CD4-positive, CD25-positive, alpha-beta regulatory T cell (primary cell): ENCODE measurements at regions not wholly inside any gene's neighbourhood (a gene's known extent, or its start where the extent isn't known, plus 50 kb on each side); places are given as distances from the start of the nearest gene placed in this dataset.

ENCODE experiments used
- ATAC-seq, 2 donors: fragments of 150-1000 bp; cut with Tn5 transposase; one replicate each; pipeline ENCODE4 v1.10.0; 2021; ENCODE audit warnings: low read depth in 2 of 2, moderate number of reproducible peaks in 2 of 2, moderate library complexity in 1 of 2
- DNase-seq, 3 donors: peaks; one replicate each; pipeline versions ENCODE4 v3.0.0 to v3.0.0-alpha.2; 2012 to 2022; ENCODE audit warnings: mixed read lengths in 1 of 3
- H3K27ac ChIP-seq: one replicate; pipeline ENCODE4 v1.7.0; 2013; ENCODE audit warnings: mild to moderate bottlenecking, low read length; ENCODE audit not compliant: insufficient read depth, poor library complexity, severe bottlenecking
- H3K27me3 ChIP-seq: one replicate; pipeline ENCODE4 v1.7.0; 2013; ENCODE audit warnings: low read length; ENCODE audit not compliant: control insufficient read depth, insufficient read depth
- H3K36me3 ChIP-seq: one replicate; pipeline ENCODE4 v1.7.0; 2013; ENCODE audit warnings: mild to moderate bottlenecking, low read length, moderate library complexity; ENCODE audit not compliant: control insufficient read depth, insufficient read depth
- H3K4me1 ChIP-seq: 2 replicates; pipeline ENCODE4 v1.7.0; 2013; ENCODE audit warnings: mild to moderate bottlenecking, low read length; ENCODE audit not compliant: insufficient read depth, control insufficient read depth, poor library complexity, severe bottlenecking
- H3K4me3 ChIP-seq: one replicate; pipeline ENCODE4 v1.7.0; 2013; ENCODE audit warnings: low read depth, mild to moderate bottlenecking, low read length, moderate library complexity
- H3K9me3 ChIP-seq, 2 experiments: 1 replicate in 1 of 2; 2 replicates in 1 of 2; pipeline ENCODE4 v1.7.0; 2013; ENCODE audit warnings: low read length in 2 of 2, mild to moderate bottlenecking in 1 of 2, moderate library complexity in 1 of 2; ENCODE audit not compliant: control insufficient read depth in 2 of 2
- H3K27ac Mint-ChIP-seq, 3 donors: one replicate each; pipeline ENCODE4 v1.8.0; 2020 to 2022; ENCODE audit warnings: mild to moderate bottlenecking in 3 of 3, mixed read lengths in 3 of 3, moderate library complexity in 2 of 3
- H3K27me3 Mint-ChIP-seq: one replicate; pipeline ENCODE4 v1.8.0; 2022; ENCODE audit warnings: mild to moderate bottlenecking, mixed read lengths
- H3K36me3 Mint-ChIP-seq: one replicate; pipeline ENCODE4 v1.8.0; 2020; ENCODE audit warnings: mixed read lengths
- H3K4me1 Mint-ChIP-seq, 4 donors: one replicate each; pipeline ENCODE4 v1.8.0; 2020 to 2022; ENCODE audit warnings: mixed read lengths in 4 of 4, mild to moderate bottlenecking in 1 of 4
- H3K4me3 Mint-ChIP-seq, 4 donors: one replicate each; pipeline ENCODE4 v1.8.0; 2020 to 2022; ENCODE audit warnings: mild to moderate bottlenecking in 4 of 4, mixed read lengths in 4 of 4, moderate library complexity in 3 of 4
- H3K9me3 Mint-ChIP-seq, 7 donors: one replicate each; pipeline ENCODE4 v1.8.0; 2020 to 2022; ENCODE audit warnings: mixed read lengths in 7 of 7, mild to moderate bottlenecking in 3 of 7, moderate library complexity in 2 of 7

DNA sequence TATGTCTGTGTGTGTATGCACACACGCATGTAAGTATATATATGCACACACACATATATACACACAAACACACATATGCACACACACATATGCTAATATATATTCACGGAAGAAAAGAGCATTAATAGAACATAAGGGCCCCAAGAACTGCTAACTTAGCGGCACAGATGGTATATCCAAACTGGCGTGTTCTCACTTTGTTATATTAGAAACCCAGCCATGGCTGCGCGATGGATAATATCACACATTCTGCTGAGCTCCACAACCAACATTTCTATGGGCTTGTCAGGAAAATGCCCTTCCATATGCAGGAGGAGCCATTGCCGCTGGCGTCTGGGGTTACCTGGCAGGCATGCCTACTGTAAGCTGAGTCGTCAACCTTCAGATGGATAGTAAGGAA, 122.1 kb downstream of the TTLL2 start:
- no peak overlapping the region for H3K27ac Mint-ChIP-seq
- no peak overlapping the region for H3K4me3 ChIP-seq
- H3K9me3 ChIP-seq = no peaks in the 10 kb centered on the region
- no peak overlapping the region for H3K27ac ChIP-seq
- no peaks in the 10 kb centered on the region for H3K27me3 ChIP-seq
- DNase-seq (no peak), ATAC-seq (no peak)
- H3K36me3 Mint-ChIP-seq = no peaks in the 10 kb centered on the region
- H3K4me3 Mint-ChIP-seq = no peak overlapping the region
- H3K27me3 Mint-ChIP-seq = no peaks in the 10 kb centered on the region
- H3K9me3 Mint-ChIP-seq = no peaks in the 10 kb centered on the region
- no peaks in the 10 kb centered on the region for H3K36me3 ChIP-seq
- H3K4me1 Mint-ChIP-seq = no peaks in the 10 kb centered on the region
- H3K4me1 ChIP-seq = no peaks in the 10 kb centered on the region

DNA sequence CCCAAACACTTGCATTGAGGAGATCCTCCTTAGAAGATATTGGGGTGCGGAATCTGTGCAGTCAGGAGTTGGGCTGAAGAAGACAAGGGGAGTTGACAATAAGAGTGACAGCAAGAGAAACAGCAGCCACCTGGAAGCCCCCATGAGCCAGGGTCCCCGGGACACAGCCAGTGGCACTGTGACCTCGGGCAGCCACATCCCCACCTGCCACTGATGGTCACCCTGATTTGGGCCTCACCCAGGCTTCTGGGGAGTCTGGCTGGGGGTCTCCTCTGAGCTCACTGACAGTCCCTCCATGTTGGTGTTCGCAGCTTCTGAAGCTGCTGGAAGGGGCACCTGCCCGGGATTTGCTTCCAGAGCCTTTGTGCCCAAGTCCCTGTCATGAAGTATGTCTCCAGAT, 123.5 kb downstream of the TTLL2 start:
- Histone ChIP-seq H3K4me3 (no peak overlapping the region), H3K27ac (no peak overlapping the region), H3K27me3 (no peaks in the 10 kb centered on the region), H3K9me3 (no peaks in the 10 kb centered on the region), H3K4me1 (no peaks in the 10 kb centered on the region), H3K36me3 (no peaks in the 10 kb centered on the region)
- H3K4me1 Mint-ChIP-seq = no peaks in the 10 kb centered on the region
- H3K4me3 Mint-ChIP-seq = no peak overlapping the region
- H3K27me3 Mint-ChIP-seq = no peaks in the 10 kb centered on the region
- no peak overlapping the region for H3K27ac Mint-ChIP-seq
- no peaks in the 10 kb centered on the region for H3K9me3 Mint-ChIP-seq
- ATAC-seq = no peak
- DNase-seq = no peak
- H3K36me3 Mint-ChIP-seq = no peaks in the 10 kb centered on the region

- Histone ChIP-seq H3K27ac (no peak overlapping the region), H3K4me1 (no peaks in the 10 kb centered on the region), H3K27me3 (no peaks in the 10 kb centered on the region), H3K4me3 (no peak overlapping the region), H3K36me3 (no peaks in the 10 kb centered on the region), H3K9me3 (no peaks in the 10 kb centered on the region)
- Mint-ChIP-seq H3K4me3 (no peak overlapping the region), H3K27me3 (no peaks in the 10 kb centered on the region), H3K4me1 (no peaks in the 10 kb centered on the region), H3K9me3 (no peaks in the 10 kb centered on the region), H3K27ac (no peak overlapping the region), H3K36me3 (no peaks in the 10 kb centered on the region)
- no peak for ATAC-seq
- no peak for DNase-seq
Measured at GRCh38 chr6:167449094-167449861, 124.4 kb downstream of the TTLL2 start.

- Mint-ChIP-seq H3K9me3 (no peaks in the 10 kb centered on the region), H3K4me1 (no peaks in the 10 kb centered on the region), H3K36me3 (no peaks in the 10 kb centered on the region), H3K4me3 (no peak overlapping the region), H3K27me3 (no peaks in the 10 kb centered on the region), H3K27ac (no peak overlapping the region)
- DNase-seq = no peak
- no peak for ATAC-seq
- no peaks in the 10 kb centered on the region for H3K9me3 ChIP-seq
- no peak overlapping the region for H3K4me3 ChIP-seq
- H3K27ac ChIP-seq = no peak overlapping the region
- no peaks in the 10 kb centered on the region for H3K36me3 ChIP-seq
- H3K27me3 ChIP-seq = no peaks in the 10 kb centered on the region
- H3K4me1 ChIP-seq = no peaks in the 10 kb centered on the region
Measured at GRCh38 chr6:167450626-167451025, 125.7 kb downstream of the TTLL2 start.

DNA sequence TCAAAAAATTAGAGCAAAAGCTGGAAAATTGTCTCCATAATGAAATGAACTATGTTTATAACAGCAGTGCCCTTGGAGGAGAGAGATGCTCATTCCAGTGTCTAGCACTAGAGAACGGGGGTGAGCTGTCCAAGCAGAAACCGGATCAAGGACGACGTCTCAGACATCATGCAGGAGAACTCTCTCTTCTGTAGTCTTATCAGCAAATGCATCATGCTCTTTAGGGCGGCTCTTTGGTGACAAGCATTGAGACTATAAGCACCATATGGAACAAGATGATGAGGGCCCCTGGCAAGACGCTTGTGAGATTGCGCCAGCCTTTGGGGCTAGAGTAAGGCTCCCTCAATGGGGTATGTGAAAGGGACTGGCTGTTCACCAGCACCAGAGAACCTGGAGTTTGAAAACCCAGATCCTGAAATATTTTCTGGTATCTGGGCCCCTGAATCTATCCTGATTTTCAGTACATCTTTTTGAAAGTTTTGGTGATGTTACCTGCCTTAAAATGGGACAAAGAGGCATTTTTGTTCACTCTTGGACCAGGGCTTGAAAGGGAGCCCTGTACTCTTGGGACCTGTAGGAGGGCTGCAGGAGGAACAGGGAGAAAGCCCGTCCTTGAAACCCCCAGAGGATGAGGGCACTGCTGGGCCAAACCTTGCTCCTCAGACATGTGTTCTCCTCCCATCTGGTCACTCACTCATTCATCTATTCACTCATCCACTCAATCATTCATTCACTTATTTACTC, 127.6 kb downstream of the TTLL2 start:
- Mint-ChIP-seq H3K36me3 (no peaks in the 10 kb centered on the region), H3K4me1 (no peaks in the 10 kb centered on the region), H3K4me3 (no peak overlapping the region), H3K9me3 (no peaks in the 10 kb centered on the region), H3K27ac (no peak overlapping the region), H3K27me3 (no peaks in the 10 kb centered on the region)
- no peak for DNase-seq
- Histone ChIP-seq H3K4me1 (no peaks in the 10 kb centered on the region), H3K27me3 (no peaks in the 10 kb centered on the region), H3K27ac (no peak overlapping the region), H3K9me3 (no peaks in the 10 kb centered on the region), H3K36me3 (no peaks in the 10 kb centered on the region), H3K4me3 (no peak overlapping the region)
- no peak for ATAC-seq

DNA sequence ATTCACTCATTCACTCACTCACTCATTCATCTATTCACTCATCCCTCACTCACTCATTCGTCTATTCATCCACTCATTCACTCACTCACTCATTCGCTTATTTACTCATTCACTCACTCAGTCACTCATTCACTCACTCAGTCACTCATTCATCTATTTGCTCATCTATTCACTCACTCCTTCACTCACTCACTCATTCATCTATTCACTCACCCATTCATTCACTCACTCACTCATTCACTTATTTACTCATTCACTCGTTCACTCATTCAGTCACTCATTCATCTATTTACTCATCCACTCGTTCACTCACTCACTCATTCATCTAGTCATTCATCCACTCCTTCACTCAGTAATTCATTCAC, 128.2 kb downstream of the TTLL2 start:
- Histone ChIP-seq H3K36me3 (no peaks in the 10 kb centered on the region), H3K4me1 (no peaks in the 10 kb centered on the region), H3K4me3 (no peak overlapping the region), H3K9me3 (no peaks in the 10 kb centered on the region), H3K27ac (no peak overlapping the region), H3K27me3 (no peaks in the 10 kb centered on the region)
- H3K36me3 Mint-ChIP-seq = no peaks in the 10 kb centered on the region
- DNase-seq = no peak
- H3K27ac Mint-ChIP-seq = no peak overlapping the region
- ATAC-seq = no peak
- no peaks in the 10 kb centered on the region for H3K4me1 Mint-ChIP-seq
- no peaks in the 10 kb centered on the region for H3K9me3 Mint-ChIP-seq
- no peak overlapping the region for H3K4me3 Mint-ChIP-seq
- H3K27me3 Mint-ChIP-seq = no peaks in the 10 kb centered on the region

- Histone ChIP-seq H3K36me3 (no peaks in the 10 kb centered on the region), H3K9me3 (no peaks in the 10 kb centered on the region), H3K4me1 (no peaks in the 10 kb centered on the region), H3K27me3 (no peaks in the 10 kb centered on the region), H3K27ac (no peak overlapping the region), H3K4me3 (no peak overlapping the region)
- Mint-ChIP-seq H3K27me3 (no peaks in the 10 kb centered on the region), H3K27ac (no peak overlapping the region), H3K9me3 (no peaks in the 10 kb centered on the region), H3K4me3 (no peak overlapping the region), H3K36me3 (no peaks in the 10 kb centered on the region), H3K4me1 (no peaks in the 10 kb centered on the region)
- DNase-seq (no peak), ATAC-seq (no peak)
Measured at GRCh38 chr6:167454003-167454402, 129.1 kb downstream of the TTLL2 start.

GRCh38 chr6:167455371-167455770, 130.5 kb downstream of the TTLL2 start:
- H3K4me1 ChIP-seq = no peaks in the 10 kb centered on the region
- no peak overlapping the region for H3K27ac ChIP-seq
- DNase-seq (no peak), ATAC-seq (no peak)
- no peaks in the 10 kb centered on the region for H3K36me3 ChIP-seq
- Mint-ChIP-seq H3K36me3 (no peaks in the 10 kb centered on the region), H3K27ac (no peak overlapping the region), H3K4me3 (no peak overlapping the region), H3K4me1 (no peaks in the 10 kb centered on the region), H3K27me3 (peaks cover 8% of the 10 kb centered on the region), H3K9me3 (no peaks in the 10 kb centered on the region)
- no peaks in the 10 kb centered on the region for H3K9me3 ChIP-seq
- no peak overlapping the region for H3K4me3 ChIP-seq
- H3K27me3 ChIP-seq = peaks cover 3% of the 10 kb centered on the region
